NCI-H510A (cell line): ENCODE measurements at regions not wholly inside any gene's neighbourhood (a gene's known extent, or its start where the extent isn't known, plus 50 kb on each side); places are given as distances from the start of the nearest gene placed in this dataset.

Experiments used
- DNase-seq: peaks from one replicate; lab custom pipeline; 2025; lab: John Stamatoyannopoulos, UW

- no peak for DNase-seq
Observed at GRCh38 chr10:80860719-80861118, 323.0 kb downstream of the SH2D4B start.

DNA sequence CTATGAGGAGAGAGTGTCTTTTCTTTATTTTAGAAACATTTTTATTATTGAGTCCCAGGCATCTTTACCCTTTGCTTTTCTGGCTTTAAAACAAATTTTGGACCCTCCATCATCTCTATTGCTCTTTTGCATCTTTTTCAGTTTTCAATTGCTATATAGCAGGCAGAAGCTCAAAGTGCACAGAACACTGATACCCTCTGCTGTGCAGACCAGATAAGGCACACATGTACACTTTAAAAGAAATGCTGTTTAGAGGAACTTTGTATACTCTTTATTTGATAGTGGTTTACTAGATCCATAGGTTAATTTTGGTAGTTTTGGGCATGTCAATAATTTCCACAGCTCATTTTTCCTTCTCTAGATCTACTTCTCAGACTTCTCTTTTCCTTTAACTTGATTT, 324.2 kb downstream of the SH2D4B start:
- no peak for DNase-seq

GRCh38 chr10:80870282-80870681, 332.6 kb downstream of the SH2D4B start:
- DNase-seq, result no peak

- DNase-seq, result no peak
Observed at GRCh38 chr10:80871083-80871482, 333.4 kb downstream of the SH2D4B start.

DNA sequence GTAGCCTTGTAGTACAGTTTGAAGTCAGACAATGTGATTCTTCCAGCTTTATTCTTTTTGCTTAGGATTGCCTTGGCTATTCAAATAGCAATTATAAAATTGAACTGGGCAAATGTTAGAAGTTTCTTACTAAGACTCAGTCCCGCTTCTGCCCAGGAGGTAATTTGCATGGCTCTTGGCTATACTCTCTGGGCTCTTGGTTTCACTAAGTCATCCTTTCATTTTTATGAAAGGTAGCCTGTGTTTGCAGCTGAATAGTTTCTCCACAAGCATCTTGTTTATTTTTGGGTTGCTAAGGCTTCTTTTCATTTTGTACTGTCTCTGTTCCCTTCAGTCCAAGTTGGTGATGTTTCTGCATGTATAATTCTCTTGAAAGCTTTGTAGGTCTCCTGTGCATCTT, 340.6 kb downstream of the SH2D4B start:
- no peak for DNase-seq

GRCh38 chr10:80890146-80890545, 352.4 kb downstream of the SH2D4B start:
- DNase-seq, result no peak

DNA sequence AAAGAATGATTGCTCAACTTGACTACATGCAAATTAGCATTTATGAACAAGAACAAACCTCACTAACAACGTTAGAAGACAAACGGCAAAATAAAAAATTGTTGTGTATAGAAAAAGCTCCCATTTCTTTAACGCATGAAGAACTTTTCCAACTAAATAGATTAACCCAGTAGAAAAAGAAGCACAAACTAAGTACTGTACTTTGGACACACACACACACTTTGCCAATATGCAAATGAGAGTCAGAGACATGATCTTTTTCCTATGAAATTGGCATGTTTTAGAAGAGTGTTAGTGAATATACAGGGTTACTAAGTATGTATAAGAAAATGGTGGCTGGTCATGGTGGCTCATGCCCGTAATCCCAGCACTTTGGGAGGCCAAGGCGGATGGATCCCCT, 355.6 kb downstream of the SH2D4B start:
- no peak for DNase-seq

DNA sequence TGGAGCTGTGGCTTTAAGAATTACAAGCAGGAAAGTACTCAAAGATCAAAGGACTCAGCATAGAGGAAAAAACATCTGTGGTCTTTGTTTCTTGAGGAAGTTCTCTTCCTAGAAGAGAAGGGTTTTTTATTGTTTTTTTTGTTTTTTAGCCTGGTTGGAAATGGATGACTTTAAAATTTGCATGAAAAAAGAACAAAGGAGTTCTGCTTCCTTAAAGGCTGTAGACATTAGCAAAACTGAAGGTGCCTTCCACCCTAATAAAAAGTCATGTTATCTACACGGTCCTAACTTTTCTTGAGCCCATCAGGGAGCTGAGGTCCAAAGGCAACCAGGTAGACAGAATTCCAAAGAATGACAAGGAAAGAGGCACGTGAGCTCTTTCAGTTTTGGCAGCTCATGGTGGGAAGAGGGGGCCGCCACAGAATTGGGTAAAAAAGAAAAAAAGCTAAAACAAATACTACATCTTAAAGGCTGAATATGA, 356.6 kb downstream of the SH2D4B start:
- DNase-seq, result no peak

DNA sequence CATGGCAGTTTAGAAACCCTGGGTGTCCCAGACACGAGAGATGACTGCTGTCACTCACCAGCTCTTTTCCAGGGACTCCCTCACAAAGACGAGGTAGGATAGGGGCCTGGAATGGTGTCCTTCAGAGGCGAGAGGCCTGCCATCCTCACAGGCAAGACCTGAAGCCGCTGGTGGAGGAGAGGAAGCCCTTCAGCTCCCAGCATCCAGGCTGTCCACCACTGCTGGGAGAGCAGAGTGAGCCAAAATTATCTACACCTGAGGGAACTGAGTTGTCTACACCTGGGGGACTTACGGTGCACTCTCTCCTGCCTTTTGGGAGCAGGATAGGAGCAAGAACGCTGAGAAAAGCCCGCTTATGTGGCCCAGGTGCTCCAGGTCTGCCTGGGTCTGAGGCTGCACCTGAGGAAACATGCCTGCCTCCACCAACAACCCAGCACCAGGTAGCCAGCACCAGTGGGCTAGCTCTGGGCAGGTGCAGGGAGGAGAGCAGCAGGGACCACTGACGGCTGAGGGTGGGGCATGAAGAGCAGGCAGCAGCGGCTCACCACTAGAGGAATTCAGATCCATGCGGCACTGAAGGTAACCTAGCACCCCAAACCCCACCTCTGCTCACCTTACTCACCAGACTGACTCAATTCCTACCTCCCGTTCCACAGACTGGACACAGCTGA, 357.2 kb downstream of the SH2D4B start:
- no peak for DNase-seq

- no peak for DNase-seq
Observed at GRCh38 chr10:80896076-80896475, 358.4 kb downstream of the SH2D4B start.

DNA sequence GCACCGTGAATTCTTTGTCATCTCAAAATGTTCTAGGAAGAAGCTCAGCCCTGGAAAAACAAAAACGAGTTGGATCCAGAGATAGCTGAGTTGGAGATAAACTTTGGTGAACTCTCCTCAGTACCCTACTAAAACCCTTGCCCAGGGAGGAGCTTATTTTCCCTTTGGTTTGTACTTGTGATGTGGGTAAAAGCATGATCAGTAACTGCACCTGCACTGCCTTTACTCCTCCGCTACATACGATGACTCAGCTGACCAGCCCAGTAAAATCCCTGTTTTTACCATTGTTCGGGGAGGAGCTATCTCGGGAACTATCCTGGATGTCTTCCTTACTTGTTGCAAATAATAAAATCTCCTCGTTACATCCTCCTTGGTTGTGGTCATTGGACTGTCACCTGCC, 359.3 kb downstream of the SH2D4B start:
- no peak for DNase-seq

GRCh38 chr10:80900661-80901060, 363.0 kb downstream of the SH2D4B start:
- DNase-seq, result no peak

GRCh38 chr10:80908611-80909010, 370.9 kb downstream of the SH2D4B start:
- DNase-seq, result no peak

DNA sequence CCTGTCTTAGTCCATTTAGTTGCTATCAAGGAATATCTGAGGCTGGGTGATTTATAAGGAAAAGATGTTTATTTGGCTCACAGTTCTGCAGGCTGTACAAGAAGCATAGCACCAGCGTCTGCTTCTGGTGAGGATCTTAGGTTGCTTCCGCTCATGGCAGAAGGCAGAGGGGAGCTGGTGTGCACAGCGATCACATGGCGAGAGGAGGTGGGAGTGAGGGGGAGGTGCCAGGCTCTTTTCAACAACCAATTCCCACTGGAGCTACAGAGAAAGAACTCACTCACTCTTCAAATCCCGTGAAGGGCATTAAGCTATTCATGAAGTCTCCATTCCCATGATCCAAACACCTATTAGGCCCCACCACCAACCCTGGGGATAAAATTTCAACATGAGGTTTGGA, 371.6 kb downstream of the SH2D4B start:
- DNase-seq, result no peak

DNA sequence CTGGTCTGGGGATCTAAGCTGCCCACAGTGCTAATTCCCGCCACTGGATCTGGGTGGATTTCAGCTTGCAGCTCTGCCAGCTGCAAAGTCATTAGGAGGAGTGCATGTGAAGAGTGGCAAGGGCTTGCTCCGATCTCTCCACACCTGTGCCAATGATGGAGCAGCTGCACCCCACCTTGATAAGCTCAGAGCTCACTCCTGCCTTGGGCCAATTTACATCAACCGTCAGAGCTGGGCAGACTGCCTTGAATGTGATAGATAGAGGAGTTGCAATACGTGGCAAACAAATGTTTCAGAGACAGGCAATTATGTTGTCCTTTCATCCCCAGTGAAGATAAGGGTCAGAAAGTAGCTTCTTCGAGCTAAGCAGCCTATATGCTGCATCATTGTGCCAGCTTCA, 379.9 kb downstream of the SH2D4B start:
- DNase-seq, result no peak

DNA sequence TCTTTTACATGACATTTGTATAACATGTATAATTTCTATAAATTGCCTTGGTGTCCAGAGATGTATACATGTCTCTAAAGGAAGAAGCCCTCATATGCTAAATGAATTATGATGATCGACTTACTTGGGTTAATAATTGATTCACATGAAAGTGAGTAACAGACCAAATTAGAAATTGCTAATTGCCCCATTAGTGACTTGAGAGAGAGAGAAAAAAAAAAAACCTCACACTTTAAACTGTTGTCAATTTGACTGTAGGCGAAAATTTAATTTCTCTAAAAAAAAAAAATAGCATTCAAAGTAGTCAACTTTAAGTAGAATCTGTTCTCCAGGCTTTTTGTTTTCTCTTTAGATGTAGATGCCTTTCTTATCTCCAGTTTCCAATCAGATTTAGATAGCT, 383.3 kb downstream of the SH2D4B start:
- no peak for DNase-seq

DNA sequence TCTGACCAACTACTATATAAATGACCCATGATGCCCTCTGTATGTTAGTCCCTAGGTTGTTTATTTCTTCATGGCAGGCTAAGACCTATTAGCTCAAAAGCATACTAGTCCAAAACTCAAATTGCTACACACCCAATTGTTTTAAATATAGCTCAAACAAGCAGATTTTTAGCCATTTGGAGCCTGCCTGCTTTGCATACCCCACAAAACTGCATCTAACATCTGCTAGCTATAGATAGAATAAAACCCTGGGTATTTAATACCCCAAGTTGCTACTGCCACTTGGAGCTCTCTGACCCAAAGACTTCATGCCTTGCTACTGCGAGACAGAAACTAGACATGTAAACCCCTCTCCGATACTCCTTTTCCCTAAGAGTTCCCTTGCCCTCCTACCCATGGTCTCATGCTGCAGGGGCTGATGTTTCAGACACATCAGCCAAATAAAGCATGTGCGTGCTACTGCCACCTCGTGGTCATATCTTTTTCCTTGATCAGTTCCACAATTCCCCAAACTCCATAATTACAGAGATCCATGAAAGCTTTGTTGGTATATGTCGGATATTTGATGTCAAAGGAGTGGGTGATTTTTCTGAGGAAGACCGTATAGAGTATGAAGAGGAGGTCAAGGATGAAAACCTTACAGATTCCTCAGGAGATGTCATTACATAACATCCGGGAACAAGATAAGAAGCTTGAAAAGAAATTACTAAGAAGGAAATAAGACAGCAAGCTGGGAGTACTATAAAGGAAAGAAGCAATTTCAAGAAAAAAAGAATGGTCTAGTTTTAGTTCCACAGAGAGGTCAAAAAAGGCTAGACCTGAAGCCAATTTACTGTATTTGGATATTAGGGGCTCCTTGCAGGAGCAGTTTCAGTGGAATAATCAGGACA, 386.6 kb downstream of the SH2D4B start:
- no peak for DNase-seq

- no peak for DNase-seq
Observed at GRCh38 chr10:80927419-80928078, 389.8 kb downstream of the SH2D4B start.

- no peak for DNase-seq
Observed at GRCh38 chr10:80938903-80939302, 401.2 kb downstream of the SH2D4B start.

GRCh38 chr10:80945264-80945880, 407.7 kb downstream of the SH2D4B start:
- no peak for DNase-seq

DNA sequence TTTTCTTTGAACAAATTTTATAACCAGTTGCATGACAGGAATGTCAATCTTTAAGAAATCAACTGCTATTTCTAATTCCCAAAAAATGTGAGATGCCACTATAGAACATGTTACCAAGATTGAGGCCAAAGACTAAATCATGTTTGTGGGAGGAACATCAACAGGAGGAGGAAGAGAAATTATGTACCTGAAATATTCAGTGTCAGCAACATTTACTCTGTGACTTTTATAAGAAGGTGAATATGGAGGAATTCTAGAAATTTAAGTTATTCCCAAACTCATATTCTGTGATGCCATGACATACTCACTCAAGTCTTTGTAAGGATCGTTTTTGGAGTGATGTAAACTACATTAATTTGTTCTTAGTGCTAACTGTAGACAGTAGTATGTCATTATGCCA, 408.4 kb downstream of the SH2D4B start:
- DNase-seq, result no peak

DNA sequence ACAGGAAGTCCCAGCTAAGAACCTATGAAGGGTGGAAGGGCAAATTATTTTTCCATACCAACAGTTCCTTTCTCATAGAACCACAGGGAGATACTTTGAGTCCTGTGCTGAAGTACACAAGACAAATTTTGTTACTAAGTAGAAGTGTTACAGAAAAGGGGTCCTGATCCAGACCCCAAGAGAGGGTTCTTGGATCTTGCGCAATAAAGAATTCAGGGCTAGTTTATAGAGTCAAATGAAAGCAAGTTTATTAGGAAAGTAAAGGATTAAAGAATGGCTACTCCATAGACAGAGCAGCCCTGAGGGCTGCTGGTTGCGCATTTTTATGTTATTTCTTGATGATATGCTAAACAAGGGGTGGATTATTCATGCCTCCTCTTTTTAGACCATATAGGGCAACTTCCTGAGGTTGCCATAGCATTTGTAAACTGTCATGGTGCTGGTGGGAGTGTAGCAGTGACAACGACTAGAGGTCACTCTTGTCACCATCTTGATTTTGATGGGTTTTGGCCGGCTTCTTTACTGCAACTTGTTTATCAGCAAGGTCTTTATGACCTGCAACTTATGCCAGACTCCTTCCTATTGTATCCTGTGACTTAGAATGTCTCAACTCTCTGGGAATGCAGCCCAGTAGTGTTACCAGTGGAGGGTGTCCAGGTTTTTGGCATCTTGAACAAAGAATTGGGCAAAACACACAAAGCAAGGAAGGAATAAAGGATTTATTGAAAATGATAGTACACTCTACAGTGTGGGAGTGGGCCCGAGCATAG, 409.4 kb downstream of the SH2D4B start:
- no peak for DNase-seq
